ENCODE measurements at regions not wholly inside any gene's neighbourhood (a gene's known extent, or its start where the extent isn't known, plus 50 kb on each side); places are given as distances from the start of the nearest gene placed in this dataset.

DNA sequence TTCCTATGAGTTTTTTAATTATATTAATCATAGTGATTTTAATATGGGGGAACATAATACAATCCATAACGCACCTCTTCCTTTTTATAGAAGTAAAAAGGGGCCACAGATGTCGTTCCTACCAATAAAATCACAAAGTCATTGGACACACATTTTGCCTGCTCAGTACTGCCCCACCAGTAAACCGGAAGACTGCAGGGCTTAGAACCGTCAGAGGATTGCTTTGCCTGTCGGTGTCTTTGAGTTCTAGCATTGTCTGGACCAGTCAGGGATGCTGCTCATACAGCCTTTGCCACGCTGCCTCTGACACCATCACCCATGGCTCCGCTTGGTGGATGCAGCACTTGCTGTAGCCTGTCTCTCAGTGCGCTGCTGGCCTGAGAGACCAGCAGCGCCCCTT, 853.6 kb downstream of the C6orf118 start:
- TF ChIP-seq ZC3H10 (CRISPR knock-in tag; IDR thresholded peaks at IDR 0.05) = no peak
- TF ChIP-seq, protein P1, sequence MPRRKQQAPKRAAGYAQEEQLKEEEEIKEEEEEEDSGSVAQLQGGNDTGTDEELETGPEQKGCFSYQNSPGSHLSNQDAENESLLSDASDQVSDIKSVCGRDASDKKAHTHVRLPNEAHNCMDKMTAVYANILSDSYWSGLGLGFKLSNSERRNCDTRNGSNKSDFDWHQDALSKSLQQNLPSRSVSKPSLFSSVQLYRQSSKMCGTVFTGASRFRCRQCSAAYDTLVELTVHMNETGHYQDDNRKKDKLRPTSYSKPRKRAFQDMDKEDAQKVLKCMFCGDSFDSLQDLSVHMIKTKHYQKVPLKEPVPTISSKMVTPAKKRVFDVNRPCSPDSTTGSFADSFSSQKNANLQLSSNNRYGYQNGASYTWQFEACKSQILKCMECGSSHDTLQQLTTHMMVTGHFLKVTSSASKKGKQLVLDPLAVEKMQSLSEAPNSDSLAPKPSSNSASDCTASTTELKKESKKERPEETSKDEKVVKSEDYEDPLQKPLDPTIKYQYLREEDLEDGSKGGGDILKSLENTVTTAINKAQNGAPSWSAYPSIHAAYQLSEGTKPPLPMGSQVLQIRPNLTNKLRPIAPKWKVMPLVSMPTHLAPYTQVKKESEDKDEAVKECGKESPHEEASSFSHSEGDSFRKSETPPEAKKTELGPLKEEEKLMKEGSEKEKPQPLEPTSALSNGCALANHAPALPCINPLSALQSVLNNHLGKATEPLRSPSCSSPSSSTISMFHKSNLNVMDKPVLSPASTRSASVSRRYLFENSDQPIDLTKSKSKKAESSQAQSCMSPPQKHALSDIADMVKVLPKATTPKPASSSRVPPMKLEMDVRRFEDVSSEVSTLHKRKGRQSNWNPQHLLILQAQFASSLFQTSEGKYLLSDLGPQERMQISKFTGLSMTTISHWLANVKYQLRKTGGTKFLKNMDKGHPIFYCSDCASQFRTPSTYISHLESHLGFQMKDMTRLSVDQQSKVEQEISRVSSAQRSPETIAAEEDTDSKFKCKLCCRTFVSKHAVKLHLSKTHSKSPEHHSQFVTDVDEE (CRISPR knock-in tag; IDR thresholded peaks at IDR 0.05) = no peak
- TF ChIP-seq ZNF70 (CRISPR knock-in tag; IDR thresholded peaks at IDR 0.05) = no peak
- no peak for TF ChIP-seq BACH2 (CRISPR knock-in tag; IDR thresholded peaks at IDR 0.05; ENCODE audit: borderline replicate concordance)
- TF ChIP-seq PPARA (CRISPR knock-in tag; IDR thresholded peaks at IDR 0.05; ENCODE audit: borderline replicate concordance) = no peak
- TF ChIP-seq, protein P2, sequence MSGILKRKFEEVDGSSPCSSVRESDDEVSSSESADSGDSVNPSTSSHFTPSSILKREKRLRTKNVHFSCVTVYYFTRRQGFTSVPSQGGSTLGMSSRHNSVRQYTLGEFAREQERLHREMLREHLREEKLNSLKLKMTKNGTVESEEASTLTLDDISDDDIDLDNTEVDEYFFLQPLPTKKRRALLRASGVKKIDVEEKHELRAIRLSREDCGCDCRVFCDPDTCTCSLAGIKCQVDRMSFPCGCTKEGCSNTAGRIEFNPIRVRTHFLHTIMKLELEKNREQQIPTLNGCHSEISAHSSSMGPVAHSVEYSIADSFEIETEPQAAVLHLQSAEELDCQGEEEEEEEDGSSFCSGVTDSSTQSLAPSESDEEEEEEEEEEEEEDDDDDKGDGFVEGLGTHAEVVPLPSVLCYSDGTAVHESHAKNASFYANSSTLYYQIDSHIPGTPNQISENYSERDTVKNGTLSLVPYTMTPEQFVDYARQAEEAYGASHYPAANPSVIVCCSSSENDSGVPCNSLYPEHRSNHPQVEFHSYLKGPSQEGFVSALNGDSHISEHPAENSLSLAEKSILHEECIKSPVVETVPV (CRISPR knock-in tag; IDR thresholded peaks at IDR 0.05) = no peak
- TF ChIP-seq SNAI2 (CRISPR knock-in tag; IDR thresholded peaks at IDR 0.05) = no peak
- no peak for ATAC-seq

DNA sequence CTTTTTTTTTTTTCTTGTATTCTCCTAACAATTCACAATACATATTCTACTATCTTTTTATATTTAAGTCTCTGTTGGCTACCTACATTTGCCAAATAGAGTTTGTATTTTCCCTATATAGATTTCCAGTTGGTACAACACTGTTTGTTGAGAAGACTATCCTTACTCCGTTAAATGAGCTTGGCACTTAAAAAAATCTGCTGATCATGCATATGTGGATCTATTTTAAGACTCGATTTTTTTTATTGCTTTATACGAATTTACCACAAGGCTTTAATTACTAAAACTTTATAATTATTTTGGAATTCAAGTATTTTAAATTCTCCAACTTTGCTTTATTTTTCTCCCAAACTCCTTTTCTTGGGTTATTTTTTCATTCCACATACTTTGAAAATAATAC, 855.6 kb downstream of the C6orf118 start:
- no peak for ATAC-seq
- TF ChIP-seq TCF4 (CRISPR knock-in tag; IDR thresholded peaks at IDR 0.05; ENCODE audit: borderline replicate concordance) (no peak), ISL1 (CRISPR knock-in tag; IDR thresholded peaks at IDR 0.05) (no peak), ZFP3 (CRISPR knock-in tag; IDR thresholded peaks at IDR 0.05) (no peak), ZNF8 (CRISPR knock-in tag; IDR thresholded peaks at IDR 0.05) (no peak)
- TF ChIP-seq, protein P1 (CRISPR knock-in tag; IDR thresholded peaks at IDR 0.05) = no peak

DNA sequence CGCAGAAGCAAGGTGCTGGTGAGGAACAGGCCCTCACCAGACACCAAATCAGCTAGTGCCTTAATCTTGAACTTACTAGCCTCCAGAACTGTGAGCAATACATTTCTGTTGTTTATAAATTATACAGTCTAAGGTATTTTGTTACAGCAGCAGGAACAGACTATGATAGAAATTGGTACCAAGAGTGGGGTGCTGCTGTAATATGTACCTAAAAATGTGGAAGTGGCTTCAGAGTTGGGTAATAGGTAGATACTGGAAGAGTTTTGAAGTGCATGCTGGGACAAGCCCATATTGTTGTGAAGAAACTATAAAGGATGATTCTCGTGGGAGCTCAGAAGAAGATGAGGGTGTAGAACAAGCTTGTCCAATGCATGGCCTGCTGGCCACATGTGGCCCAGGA, 866.8 kb downstream of the C6orf118 start:
- no peak for TF ChIP-seq CSDC2 (CRISPR knock-in tag; IDR thresholded peaks at IDR 0.05)
- no peak for TF ChIP-seq ZNF565 (CRISPR knock-in tag; conservative IDR thresholded peaks at IDR 0.05; ENCODE audit: low read depth)
- TF ChIP-seq ZFP3 (CRISPR knock-in tag; IDR thresholded peaks at IDR 0.05) = no peak
- no peak for TF ChIP-seq TOX (CRISPR knock-in tag; IDR thresholded peaks at IDR 0.05; ENCODE audit: borderline replicate concordance)
- TF ChIP-seq BACH2 (CRISPR knock-in tag; IDR thresholded peaks at IDR 0.05; ENCODE audit: borderline replicate concordance) = no peak
- no peak for TF ChIP-seq ZNF8 (CRISPR knock-in tag; IDR thresholded peaks at IDR 0.05)
- TF ChIP-seq, protein P2 (CRISPR knock-in tag; IDR thresholded peaks at IDR 0.05) = no peak
- TF ChIP-seq GLIS3 (CRISPR knock-in tag; IDR thresholded peaks at IDR 0.05) = no peak
- no peak for TF ChIP-seq TCF4 (CRISPR knock-in tag; IDR thresholded peaks at IDR 0.05; ENCODE audit: borderline replicate concordance)
- no peak for TF ChIP-seq ESRRG (CRISPR knock-in tag; IDR thresholded peaks at IDR 0.05)
- TF ChIP-seq, protein P3, sequence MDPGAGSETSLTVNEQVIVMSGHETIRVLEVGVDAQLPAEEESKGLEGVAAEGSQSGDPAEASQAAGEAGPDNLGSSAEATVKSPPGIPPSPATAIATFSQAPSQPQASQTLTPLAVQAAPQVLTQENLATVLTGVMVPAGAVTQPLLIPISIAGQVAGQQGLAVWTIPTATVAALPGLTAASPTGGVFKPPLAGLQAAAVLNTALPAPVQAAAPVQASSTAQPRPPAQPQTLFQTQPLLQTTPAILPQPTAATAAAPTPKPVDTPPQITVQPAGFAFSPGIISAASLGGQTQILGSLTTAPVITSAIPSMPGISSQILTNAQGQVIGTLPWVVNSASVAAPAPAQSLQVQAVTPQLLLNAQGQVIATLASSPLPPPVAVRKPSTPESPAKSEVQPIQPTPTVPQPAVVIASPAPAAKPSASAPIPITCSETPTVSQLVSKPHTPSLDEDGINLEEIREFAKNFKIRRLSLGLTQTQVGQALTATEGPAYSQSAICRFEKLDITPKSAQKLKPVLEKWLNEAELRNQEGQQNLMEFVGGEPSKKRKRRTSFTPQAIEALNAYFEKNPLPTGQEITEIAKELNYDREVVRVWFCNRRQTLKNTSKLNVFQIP (CRISPR knock-in tag; IDR thresholded peaks at IDR 0.05; ENCODE audit: borderline replicate concordance, low read depth) = no peak
- no peak for TF ChIP-seq ZC3H10 (CRISPR knock-in tag; IDR thresholded peaks at IDR 0.05)
- no peak for TF ChIP-seq OSR1 (CRISPR knock-in tag; IDR thresholded peaks at IDR 0.05)
- TF ChIP-seq, protein P1 (CRISPR knock-in tag; IDR thresholded peaks at IDR 0.05) = no peak
- TF ChIP-seq, protein P4, sequence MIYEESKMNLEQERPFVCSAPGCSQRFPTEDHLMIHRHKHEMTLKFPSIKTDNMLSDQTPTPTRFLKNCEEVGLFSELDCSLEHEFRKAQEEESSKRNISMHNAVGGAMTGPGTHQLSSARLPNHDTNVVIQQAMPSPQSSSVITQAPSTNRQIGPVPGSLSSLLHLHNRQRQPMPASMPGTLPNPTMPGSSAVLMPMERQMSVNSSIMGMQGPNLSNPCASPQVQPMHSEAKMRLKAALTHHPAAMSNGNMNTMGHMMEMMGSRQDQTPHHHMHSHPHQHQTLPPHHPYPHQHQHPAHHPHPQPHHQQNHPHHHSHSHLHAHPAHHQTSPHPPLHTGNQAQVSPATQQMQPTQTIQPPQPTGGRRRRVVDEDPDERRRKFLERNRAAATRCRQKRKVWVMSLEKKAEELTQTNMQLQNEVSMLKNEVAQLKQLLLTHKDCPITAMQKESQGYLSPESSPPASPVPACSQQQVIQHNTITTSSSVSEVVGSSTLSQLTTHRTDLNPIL (CRISPR knock-in tag; IDR thresholded peaks at IDR 0.05; ENCODE audit: low read depth) = no peak
- no peak for TF ChIP-seq ZNF70 (CRISPR knock-in tag; IDR thresholded peaks at IDR 0.05)
- no peak for ATAC-seq

All from SK-N-SH treated with all-trans-retinoic acid at 6 μM for 48 hours (cell line).